Fibroblast of peridontal ligament (primary cell): ENCODE measurements at regions not wholly inside any gene's neighbourhood (a gene's known extent, or its start where the extent isn't known, plus 50 kb on each side); places are given as distances from the start of the nearest gene placed in this dataset.
"Not testable (repeated sequence)": the region's sequence is repeated elsewhere in the genome, so short reads cannot be mapped to it uniquely, and the experiment has no call there.

Experiments used
- DNase-seq: peaks from one replicate; pipeline ENCODE4 v3.0.0-alpha.2; 2010; ENCODE audit errors: extremely low read depth

DNA sequence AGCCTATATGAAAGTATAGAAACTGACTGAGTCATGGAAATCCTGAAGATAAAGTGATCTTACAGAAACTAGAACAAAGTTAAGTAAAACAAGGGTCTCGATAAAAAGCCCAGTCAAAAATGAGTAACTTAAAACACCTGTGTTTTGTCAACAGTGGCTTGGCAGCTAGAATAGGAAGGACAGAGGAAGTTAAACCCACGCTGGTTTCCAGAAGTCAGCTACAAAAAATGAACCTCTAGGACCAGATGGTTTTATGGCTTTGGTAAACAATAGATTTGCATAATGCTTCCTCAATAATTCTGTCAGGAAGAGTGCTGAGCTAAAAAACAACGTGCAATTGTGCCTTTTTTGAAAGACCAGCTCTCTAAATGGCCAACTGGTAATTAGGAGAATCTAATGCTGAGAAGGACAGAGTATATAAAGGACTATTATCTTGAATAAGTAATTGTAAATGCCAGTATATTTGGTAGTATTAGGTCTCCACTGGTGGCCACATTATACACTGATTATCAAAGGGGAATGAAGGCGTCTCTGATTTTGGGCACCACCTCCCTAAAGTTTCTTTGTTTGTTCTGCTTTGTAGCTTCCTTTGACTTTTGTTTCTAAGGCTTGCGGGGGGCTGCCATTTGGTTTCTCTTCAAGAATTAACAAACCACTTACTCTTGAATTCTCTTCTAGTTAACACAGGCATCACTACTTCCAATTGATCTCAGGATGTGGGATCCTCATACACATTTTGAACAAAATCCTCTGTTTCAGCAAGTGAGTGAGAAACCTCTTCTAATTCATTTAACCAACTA, 72.2 kb upstream of the PPP3CA start:
- peak; percentile 44 for DNase-seq

DNA sequence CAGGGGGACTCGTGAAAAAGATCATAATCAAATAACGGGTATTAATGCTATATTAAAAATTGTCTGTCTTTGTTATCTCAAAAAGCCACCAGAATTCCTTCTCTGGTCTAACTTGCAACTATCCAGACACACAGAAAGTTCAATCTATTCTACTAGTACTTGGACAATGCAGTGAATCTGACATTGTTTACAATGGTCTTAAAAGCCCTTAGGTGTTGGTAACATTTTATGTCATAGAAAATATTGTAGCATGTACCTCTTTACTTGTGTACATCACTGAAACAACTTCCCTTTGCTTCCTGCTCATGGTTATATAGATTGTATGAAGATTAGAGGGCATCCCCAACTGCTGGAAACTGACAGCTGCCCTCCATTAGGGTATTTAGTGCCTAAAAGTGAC, 71.1 kb upstream of the PPP3CA start:
- no peak for DNase-seq

- DNase-seq: peak; percentile 6
Measured at GRCh38 chr4:101418055-101418454, 70.7 kb upstream of the PPP3CA start.

GRCh38 chr4:101417046-101417445, 69.7 kb upstream of the PPP3CA start:
- no peak for DNase-seq

DNA sequence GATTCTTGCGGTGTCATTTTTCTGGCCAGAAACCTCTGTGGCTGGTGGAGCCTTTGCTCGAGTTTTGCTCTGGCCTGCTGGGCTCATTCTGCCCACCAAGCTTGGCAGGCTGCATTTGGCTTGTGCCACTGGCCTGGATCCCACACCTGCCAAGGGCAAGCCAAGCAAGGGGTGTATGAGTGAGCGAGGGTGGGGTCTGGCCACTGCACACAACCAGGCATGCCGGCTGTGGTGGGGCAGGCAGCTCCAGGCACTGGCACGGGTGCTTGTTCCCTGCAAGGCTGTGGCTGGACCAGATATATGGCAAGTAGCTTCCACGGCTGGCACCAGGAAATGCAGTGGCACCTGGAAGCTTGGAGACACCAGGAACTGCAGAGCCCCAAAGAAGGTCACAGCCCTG, 68.6 kb upstream of the PPP3CA start:
- DNase-seq: no peak

DNA sequence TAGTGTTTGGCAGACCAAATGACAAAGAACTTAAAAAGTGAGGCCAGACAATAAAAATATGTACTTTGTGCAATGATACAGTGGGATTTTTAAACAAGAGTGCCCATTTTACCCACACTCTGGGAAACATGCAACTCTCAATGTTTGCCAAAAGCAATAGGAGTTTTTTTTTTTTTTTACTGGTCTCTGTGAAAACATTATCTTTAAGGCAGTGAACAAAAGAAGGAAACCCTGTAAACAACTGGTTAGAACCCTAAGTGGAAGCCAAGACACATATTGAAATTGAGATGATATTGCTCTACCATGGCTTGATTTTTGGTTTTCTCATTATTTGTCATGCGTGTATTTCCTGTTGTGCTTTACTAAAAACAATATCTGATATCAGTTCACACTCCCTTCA, 67.2 kb upstream of the PPP3CA start:
- peak; percentile 19 for DNase-seq

DNA sequence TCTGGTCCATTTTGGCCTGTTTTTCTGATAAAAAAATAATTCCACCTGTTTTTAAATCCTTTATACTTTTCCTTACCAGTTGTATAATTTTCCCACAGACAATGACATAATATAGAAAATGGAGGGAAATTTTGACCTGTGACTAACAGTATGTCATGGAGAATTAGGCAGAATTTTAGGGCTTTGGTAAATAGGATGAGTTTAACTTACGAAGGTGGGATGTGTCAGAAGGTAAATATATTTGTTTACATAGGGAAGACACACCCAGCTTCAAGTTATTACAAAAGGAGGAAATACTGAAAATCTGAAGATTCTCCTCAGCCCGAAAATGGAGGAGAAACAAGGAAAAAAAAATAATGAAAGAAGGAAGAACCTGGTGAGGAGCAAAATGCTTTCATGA, 64.6 kb upstream of the PPP3CA start:
- no peak for DNase-seq

DNA sequence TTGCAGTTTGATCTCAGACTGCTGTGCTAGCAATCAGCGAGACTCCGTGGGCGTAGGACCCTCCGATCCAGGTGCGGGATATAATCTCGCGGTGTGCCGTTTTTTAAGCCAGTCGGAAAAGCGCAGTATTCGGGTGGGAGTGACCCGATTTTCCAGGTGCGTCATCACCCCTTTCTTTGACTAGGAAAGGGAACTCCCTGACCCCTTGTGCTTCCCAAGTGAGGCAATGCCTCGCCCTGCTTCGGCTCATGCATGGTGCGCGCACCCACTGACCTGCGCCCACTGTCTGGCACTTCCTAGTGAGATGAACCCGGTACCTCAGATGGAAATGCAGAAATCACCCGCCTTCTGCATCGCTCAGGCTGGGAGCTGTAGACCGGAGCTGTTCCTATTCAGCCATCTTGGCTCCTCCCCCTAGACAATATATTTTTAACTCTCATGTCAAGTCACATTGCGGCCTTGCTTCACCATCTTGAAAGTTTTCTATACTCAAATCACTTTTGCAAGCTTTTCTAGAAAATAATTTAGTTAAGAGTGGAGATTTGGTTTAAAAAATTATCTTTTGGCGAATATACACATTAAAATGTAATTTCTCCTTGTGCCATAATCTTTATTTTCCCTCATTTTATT, 64.1 kb upstream of the PPP3CA start:
- DNase-seq: not testable (repeated sequence)

DNA sequence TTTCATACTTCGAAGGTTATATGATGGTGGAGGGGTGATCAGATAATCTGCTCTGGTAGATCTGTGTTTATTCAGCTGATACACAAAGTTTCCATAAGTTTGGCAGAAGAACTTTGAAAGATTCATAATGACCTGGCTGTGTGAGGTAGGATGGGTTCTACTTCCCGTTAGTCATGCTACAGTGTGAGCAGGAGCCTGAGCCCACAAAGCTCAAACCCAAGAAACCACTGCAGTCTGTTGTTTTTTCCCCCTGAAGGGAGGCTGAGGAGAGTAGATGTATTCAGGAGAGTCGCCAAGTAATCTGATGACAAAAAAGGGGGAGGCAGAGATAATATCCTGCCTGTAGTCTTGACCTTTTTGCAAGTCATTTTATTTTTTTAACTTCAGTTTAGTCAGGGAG, 52.8 kb upstream of the PPP3CA start:
- DNase-seq: peak; percentile 24

GRCh38 chr4:101398807-101399206, 51.5 kb upstream of the PPP3CA start:
- DNase-seq: no peak
